GM11168 (cell line): ENCODE measurements at regions not wholly inside any gene's neighbourhood (a gene's known extent, or its start where the extent isn't known, plus 50 kb on each side); places are given as distances from the start of the nearest gene placed in this dataset.

ENCODE experiments used
- in situ Hi-C: fragments of 300-500 bp; cut with MboI; formaldehyde crosslinking; loops from one replicate; pipeline ENCODE4 v1.12.0; 2022; ENCODE audit warnings: low sequenced_read_pairs; ENCODE audit not compliant: unreplicated experiment

GRCh38 chr5:27511061-27511460, 472.7 kb upstream of the CDH9 start:
- in situ Hi-C loops = no loop called here

- in situ Hi-C loops = no loop called here
Measured at GRCh38 chr5:27503813-27504212, 465.4 kb upstream of the CDH9 start.

- in situ Hi-C loops = no loop called here
Measured at GRCh38 chr5:27502236-27502635, 463.9 kb upstream of the CDH9 start.

- in situ Hi-C loops = no loop called here
Measured at GRCh38 chr5:27497491-27497890, 459.1 kb upstream of the CDH9 start.

GRCh38 chr5:27494887-27495286, 456.5 kb upstream of the CDH9 start:
- in situ Hi-C loops = no loop called here

- in situ Hi-C loops = no loop called here
Measured at GRCh38 chr5:27491746-27492439, 453.5 kb upstream of the CDH9 start.

- in situ Hi-C loops = no loop called here
Measured at GRCh38 chr5:27491047-27491446, 452.7 kb upstream of the CDH9 start.

GRCh38 chr5:27489701-27490100, 451.3 kb upstream of the CDH9 start:
- in situ Hi-C loops = no loop called here

GRCh38 chr5:27482663-27483062, 444.3 kb upstream of the CDH9 start:
- in situ Hi-C loops = no loop called here

- in situ Hi-C loops = no loop called here
Measured at GRCh38 chr5:27479859-27480258, 441.5 kb upstream of the CDH9 start.

GRCh38 chr5:27477550-27477949, 439.2 kb upstream of the CDH9 start:
- in situ Hi-C loops = no loop called here

GRCh38 chr5:27476356-27476988, 438.1 kb upstream of the CDH9 start:
- in situ Hi-C loops = no loop called here

GRCh38 chr5:27475063-27475462, 436.7 kb upstream of the CDH9 start:
- in situ Hi-C loops = no loop called here

GRCh38 chr5:27474395-27474794, 436.0 kb upstream of the CDH9 start:
- in situ Hi-C loops = no loop called here

- in situ Hi-C loops = no loop called here
Measured at GRCh38 chr5:27474047-27474309, 435.6 kb upstream of the CDH9 start.

GRCh38 chr5:27473307-27474046, 435.1 kb upstream of the CDH9 start:
- in situ Hi-C loops = no loop called here

- in situ Hi-C loops = no loop called here
Measured at GRCh38 chr5:27472871-27473270, 434.5 kb upstream of the CDH9 start.

GRCh38 chr5:27472000-27472763, 433.8 kb upstream of the CDH9 start:
- in situ Hi-C loops = no loop called here

GRCh38 chr5:27466959-27467358, 428.6 kb upstream of the CDH9 start:
- in situ Hi-C loops = no loop called here

- in situ Hi-C loops = no loop called here
Measured at GRCh38 chr5:27465140-27465539, 426.8 kb upstream of the CDH9 start.
